GM12872 (cell line): ENCODE measurements at regions not wholly inside any gene's neighbourhood (a gene's known extent, or its start where the extent isn't known, plus 50 kb on each side); places are given as distances from the start of the nearest gene placed in this dataset.

Experiments used
- TF ChIP-seq, protein P1 (sequence below): IDR thresholded peaks from 3 replicates; pipeline ENCODE4 v1.5.1; 2011; ENCODE audit warnings: low read depth, mild to moderate bottlenecking, low read length, moderate library complexity; ENCODE audit not compliant: insufficient read depth

DNA sequence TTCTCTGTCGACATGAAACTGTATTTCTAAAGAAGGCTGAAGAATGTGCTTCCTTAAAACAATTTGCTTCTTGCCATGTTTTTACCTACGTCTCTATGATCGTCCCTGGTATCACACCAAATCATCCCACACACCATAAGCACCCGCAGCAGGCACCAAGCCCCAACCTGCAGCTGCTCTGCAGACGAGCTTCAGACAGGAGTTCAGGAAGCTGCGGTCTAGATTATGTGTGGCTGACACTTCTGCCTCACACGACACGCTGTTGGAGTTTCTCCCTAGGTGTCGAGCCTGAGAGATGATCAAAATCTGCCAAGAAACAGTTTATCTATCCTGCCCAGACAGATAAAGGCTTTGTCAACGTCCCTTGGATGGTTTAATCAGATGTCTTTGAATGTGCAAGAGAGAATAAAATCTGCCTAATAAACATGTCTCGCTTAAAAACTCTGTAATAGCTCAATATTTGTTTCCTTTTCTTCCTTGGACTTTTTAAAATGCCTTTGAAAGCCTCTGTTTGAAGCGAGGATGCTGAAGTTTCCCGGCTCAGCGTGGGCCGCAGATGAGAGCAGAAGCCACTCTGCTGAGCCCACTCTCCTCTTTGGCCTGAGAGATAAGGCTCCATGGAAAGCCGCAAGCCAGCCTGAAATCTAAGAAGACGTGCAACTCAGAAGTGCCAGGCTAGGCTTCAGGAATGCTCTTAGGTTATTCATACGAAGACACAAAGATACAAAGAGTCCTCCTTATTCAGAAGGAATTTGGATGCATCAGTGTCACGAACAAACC lies 158.3 kb upstream of the PFKP start:
- TF ChIP-seq, protein P1, sequence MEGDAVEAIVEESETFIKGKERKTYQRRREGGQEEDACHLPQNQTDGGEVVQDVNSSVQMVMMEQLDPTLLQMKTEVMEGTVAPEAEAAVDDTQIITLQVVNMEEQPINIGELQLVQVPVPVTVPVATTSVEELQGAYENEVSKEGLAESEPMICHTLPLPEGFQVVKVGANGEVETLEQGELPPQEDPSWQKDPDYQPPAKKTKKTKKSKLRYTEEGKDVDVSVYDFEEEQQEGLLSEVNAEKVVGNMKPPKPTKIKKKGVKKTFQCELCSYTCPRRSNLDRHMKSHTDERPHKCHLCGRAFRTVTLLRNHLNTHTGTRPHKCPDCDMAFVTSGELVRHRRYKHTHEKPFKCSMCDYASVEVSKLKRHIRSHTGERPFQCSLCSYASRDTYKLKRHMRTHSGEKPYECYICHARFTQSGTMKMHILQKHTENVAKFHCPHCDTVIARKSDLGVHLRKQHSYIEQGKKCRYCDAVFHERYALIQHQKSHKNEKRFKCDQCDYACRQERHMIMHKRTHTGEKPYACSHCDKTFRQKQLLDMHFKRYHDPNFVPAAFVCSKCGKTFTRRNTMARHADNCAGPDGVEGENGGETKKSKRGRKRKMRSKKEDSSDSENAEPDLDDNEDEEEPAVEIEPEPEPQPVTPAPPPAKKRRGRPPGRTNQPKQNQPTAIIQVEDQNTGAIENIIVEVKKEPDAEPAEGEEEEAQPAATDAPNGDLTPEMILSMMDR, result no peak

DNA sequence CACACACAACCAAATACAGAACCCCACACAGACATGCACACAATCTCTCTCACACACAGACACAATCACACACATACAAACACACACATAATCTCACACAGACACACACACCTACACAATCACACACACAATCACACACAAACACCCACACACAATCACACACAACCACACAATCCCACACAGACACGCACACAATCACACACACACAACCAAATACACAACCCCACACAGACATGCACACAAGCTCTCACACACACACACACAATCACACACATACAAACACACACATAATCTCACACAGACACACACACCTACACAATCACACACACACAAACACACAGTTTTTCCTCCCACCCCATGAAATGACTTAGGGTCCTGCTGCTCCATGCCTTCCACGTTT lies 160.4 kb upstream of the PFKP start:
- TF ChIP-seq, protein P1, result no peak

DNA sequence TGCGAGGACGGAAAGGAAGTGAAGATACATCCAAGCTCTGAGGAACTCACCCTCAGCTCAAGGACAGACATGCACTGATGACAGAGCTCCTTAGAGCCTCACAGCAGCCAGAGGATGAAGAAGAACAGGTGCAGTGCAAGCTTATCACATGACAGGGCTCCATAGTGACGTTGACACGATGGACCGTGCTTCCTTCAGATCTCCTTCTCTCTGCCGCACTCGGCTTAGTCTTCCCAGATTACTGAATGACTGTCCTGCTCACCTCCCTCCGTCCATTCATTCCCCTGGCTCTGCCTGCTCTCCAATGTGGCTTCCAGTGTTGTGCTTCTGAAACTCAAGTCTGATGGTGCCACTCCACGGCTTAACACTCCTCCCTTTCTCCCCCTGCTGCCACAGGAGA lies 161.5 kb upstream of the PFKP start:
- TF ChIP-seq, protein P1, result no peak

DNA sequence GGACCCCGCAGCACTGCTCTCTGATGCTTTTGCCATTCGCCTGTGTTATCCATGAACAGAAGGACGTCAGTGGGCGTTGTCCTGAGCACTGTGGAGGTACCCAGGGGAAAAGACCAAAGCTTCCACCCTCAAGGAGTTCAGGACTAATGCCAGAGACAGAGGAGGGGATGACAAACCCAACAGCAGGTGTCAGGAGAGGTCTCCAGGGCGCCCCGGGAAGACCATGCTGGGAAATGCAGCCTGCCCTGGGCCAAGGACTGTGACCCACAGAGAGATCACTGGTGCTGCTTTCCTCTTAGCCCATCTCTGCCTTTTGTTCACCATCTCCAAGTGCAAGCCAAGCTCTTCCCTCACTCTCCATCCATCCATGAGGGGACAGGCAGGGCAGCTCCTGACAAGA lies 166.8 kb upstream of the PFKP start:
- TF ChIP-seq, protein P1, result no peak

DNA sequence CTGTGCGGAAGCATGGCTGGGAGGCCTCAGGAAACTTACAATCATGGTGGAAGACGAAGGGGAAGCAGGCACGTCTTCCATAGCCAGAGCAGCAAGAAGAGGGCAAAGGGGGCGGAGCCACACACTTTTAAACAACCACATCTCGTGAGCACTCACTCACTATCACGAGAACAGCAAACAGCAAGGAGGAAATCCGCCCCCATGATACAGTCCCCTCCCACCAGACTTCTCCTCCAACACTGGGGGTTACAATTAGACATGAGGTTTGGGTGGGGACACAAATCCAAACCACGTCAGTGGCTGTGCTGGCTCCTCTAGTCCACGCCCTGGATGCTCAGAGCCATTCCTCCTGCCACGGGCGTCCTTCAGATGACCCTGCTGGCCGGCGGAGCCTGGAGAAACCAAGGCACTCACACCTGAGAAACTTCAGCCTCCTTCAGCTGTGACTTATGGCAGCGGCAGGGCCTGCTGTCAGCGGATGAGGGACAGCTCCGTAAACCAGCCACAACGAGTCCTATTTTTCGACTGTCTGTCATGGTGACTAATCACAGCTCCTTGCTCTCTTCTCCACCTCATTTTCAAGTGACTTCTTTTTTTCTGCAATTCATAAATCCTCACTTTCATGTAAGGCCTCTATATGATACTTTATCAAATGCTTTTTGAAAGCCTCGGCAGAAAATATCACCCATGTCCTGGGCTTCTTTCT lies 167.9 kb upstream of the PFKP start:
- TF ChIP-seq, protein P1, result no peak

DNA sequence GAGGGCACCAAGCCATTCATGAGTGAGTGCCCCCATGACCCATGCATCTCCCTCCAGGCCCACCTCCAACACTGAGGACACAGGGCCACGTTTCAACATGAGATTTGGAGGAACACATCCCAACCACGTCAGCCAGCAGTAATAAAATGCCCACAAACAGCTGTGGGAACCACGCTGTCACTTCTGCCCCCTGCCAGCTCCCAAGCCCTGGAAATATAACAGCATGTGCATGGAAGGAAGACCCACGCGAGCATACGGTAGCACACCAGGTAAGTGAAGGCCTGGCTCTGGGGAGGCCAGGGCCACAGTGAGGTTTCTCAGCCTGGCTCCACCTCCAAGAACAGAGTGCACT lies 168.9 kb upstream of the PFKP start:
- TF ChIP-seq, protein P1, result no peak

DNA sequence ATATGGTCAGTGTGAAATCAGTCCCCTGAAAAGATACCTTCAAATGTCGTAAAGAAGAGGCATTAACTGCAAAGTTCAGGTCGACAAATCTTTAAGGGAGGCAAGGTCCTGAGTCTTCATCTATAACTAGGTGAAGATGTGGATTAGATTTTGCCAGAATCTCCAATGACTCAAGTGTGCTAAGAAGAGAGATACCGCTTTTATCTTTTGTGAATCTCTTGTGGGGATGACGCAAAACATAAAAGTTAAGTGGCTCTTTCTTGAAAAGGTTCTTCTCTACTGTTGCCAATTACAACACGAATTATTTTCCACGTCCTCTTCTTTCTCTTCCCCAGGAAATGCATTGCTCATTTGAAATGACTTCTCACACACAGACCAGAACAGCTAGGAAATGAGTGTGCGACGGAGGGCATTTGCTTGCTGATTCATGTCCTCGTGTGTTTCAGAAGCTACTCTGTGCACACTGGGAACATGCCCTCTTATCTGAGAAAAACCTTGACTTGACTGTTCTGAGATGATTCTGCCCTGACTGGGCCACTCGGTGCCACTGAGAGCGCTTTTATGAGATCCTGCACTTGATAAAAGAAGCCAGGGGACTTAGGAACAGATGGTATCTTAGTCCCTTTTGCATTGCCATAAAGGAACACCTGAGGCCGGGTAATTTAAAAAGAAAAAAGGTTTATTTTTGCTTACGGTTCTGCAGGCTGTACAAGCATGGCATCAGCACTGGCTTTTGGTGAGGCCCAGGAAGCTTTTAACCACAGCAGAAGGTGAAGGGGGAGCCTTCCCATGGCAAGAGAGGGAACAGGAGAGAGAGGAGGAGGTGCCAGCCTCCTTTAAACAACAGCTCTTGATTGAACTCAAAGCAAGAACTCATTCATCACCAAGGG lies 169.5 kb upstream of the PFKP start:
- TF ChIP-seq, protein P1, result no peak
